Stimulated activated naive B cell treated with anti-CD40 and anti-IgM and Interleukin-4, amounts not matched to agents 10 μg/mL and 1 μg/mL and 100 μg/mL, for 72 hours (primary cell): ENCODE measurements at regions not wholly inside any gene's neighbourhood (a gene's known extent, or its start where the extent isn't known, plus 50 kb on each side); places are given as distances from the start of the nearest gene placed in this dataset.

Experiments
- ATAC-seq, 2 donors: fragments of 150-1000 bp; cut with Tn5 transposase; replicated peaks; 2 replicates each; pipeline ENCODE4 v1.10.0; 2021; ENCODE audit warnings: moderate library complexity in 1 of 2
- DNase-seq: peaks from one replicate; pipeline ENCODE4 v3.0.0; 2021
- H3K27ac Mint-ChIP-seq: one replicate; pipeline ENCODE4 v1.8.0; 2022; ENCODE audit warnings: mild to moderate bottlenecking, mixed read lengths
- H3K27me3 Mint-ChIP-seq, 2 donors: one replicate each; pipeline ENCODE4 v1.8.0; 2022; ENCODE audit warnings: mixed read lengths in 2 of 2
- H3K36me3 Mint-ChIP-seq, 2 donors: one replicate each; pipeline ENCODE4 v1.8.0; 2022; ENCODE audit warnings: mixed read lengths in 2 of 2, mild to moderate bottlenecking in 1 of 2
- H3K4me1 Mint-ChIP-seq, 2 donors: one replicate each; pipeline ENCODE4 v1.8.0; 2022; ENCODE audit warnings: mixed read lengths in 2 of 2, mild to moderate bottlenecking in 1 of 2
- H3K4me3 Mint-ChIP-seq, 2 donors: one replicate each; pipeline ENCODE4 v1.8.0; 2022; ENCODE audit warnings: mild to moderate bottlenecking in 2 of 2, mixed read lengths in 2 of 2, moderate library complexity in 1 of 2
- H3K9me3 Mint-ChIP-seq, 2 donors: one replicate each; pipeline ENCODE4 v1.8.0; 2022; ENCODE audit warnings: mixed read lengths in 2 of 2, mild to moderate bottlenecking in 1 of 2

- Mint-ChIP-seq H3K27me3 (no peaks in the 10 kb centered on the region), H3K4me3 (no peak overlapping the region), H3K27ac (no peak overlapping the region), H3K36me3 (no peaks in the 10 kb centered on the region), H3K4me1 (no peaks in the 10 kb centered on the region), H3K9me3 (no peaks in the 10 kb centered on the region)
- DNase-seq: no peak
- ATAC-seq: no peak
These were observed 637.5 kb downstream of the PLCL1 start for GRCh38 chr2:198441901-198442300.

- DNase-seq (no peak), ATAC-seq (no peak)
These were observed 636.9 kb downstream of the PLCL1 start for GRCh38 chr2:198441246-198441645.

GRCh38 chr2:198440833-198441232 is 636.4 kb downstream of the PLCL1 start:
- H3K4me3 Mint-ChIP-seq: no peak overlapping the region
- no peaks in the 10 kb centered on the region for H3K27me3 Mint-ChIP-seq
- H3K27ac Mint-ChIP-seq: no peak overlapping the region

More at GRCh38 chr2:198441246-198441645, 636.9 kb downstream of the PLCL1 start:
- Mint-ChIP-seq H3K27ac (no peak overlapping the region), H3K27me3 (no peaks in the 10 kb centered on the region), H3K36me3 (no peaks in the 10 kb centered on the region), H3K9me3 (no peaks in the 10 kb centered on the region), H3K4me3 (no peak overlapping the region), H3K4me1 (no peaks in the 10 kb centered on the region)

GRCh38 chr2:198438331-198438730 is 633.9 kb downstream of the PLCL1 start:
- no peaks in the 10 kb centered on the region for H3K27me3 Mint-ChIP-seq
- DNase-seq: no peak
- no peaks in the 10 kb centered on the region for H3K9me3 Mint-ChIP-seq
- ATAC-seq: no peak
- no peak overlapping the region for H3K4me3 Mint-ChIP-seq
- no peaks in the 10 kb centered on the region for H3K36me3 Mint-ChIP-seq
- H3K27ac Mint-ChIP-seq: no peak overlapping the region
- H3K4me1 Mint-ChIP-seq: no peaks in the 10 kb centered on the region

More at GRCh38 chr2:198440833-198441232, 636.4 kb downstream of the PLCL1 start:
- Mint-ChIP-seq H3K36me3 (no peaks in the 10 kb centered on the region), H3K9me3 (no peaks in the 10 kb centered on the region), H3K4me1 (no peaks in the 10 kb centered on the region)
- ATAC-seq (no peak), DNase-seq (no peak)

DNA sequence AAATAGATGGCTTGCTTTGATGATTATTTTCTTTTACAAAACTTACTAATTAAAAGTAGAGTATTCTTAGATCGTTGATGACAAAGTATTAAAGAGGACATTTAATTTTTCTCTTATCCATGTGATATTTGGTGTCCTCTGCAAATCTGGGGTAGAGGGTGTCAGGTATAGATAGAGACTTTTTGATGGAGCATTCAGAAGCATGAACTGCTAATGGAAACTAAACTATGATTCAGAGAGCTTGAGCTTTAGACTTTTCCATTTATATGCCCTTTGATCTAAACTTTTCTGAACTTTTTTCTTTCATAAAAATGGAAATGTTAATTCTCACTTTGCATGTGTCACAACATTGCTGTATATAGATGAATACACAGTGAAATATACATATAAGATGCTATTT is 619.7 kb downstream of the PLCL1 start:
- H3K27me3 Mint-ChIP-seq: no peaks in the 10 kb centered on the region
- H3K36me3 Mint-ChIP-seq: no peaks in the 10 kb centered on the region
- ATAC-seq (no peak), DNase-seq (no peak)
- no peak overlapping the region for H3K4me3 Mint-ChIP-seq
- H3K4me1 Mint-ChIP-seq: no peaks in the 10 kb centered on the region
- H3K9me3 Mint-ChIP-seq: peaks cover 0 to 6% of the 10 kb centered on the region in 2 donors
- H3K27ac Mint-ChIP-seq: no peak overlapping the region

DNA sequence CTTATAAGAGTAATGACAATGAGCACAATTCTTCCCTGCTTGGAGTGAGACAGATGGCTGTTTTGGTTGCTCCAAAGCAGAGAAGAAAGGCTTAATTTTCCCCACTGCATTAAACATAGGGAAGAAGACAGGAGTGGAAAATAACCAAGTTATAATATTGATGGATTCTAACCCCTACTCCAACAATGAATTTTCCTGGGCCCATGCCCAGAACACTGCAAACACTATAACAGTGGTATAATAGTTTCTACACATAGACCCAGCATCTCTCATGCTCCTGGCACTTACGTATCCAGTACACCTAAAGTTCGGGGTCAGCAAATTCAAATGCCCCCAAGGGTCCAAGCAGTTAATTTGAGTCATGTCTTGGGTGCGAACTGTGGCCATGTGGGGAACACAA is 613.4 kb downstream of the PLCL1 start:
- Mint-ChIP-seq H3K4me1 (no peaks in the 10 kb centered on the region), H3K36me3 (no peaks in the 10 kb centered on the region), H3K9me3 (no peaks in the 10 kb centered on the region), H3K27ac (no peak overlapping the region), H3K27me3 (no peaks in the 10 kb centered on the region), H3K4me3 (no peak overlapping the region)
- ATAC-seq (no peak), DNase-seq (no peak)

DNA sequence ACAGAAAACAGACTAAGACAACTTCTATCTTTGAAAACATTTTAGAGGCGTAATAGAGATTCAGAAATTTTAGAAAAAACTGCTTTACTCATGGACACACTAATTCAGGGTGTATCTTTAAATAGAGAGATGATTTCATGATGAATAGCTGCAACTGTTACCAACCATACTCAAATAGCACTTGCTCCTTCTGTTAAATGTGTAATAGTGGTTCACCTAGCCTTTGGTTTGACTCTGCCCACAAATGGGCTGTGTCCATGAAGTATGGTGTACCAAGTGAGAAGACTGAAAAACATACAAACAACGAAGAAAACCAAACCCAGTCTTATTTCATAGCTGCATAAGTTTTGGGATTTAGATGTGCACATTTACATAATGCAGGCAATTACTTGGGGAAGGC is 610.6 kb downstream of the PLCL1 start:
- DNase-seq: no peak
- H3K4me3 Mint-ChIP-seq: no peak overlapping the region
- no peak for ATAC-seq
- no peaks in the 10 kb centered on the region for H3K9me3 Mint-ChIP-seq
- no peak overlapping the region for H3K27ac Mint-ChIP-seq
- H3K27me3 Mint-ChIP-seq: no peaks in the 10 kb centered on the region
- H3K36me3 Mint-ChIP-seq: no peaks in the 10 kb centered on the region
- no peaks in the 10 kb centered on the region for H3K4me1 Mint-ChIP-seq

DNA sequence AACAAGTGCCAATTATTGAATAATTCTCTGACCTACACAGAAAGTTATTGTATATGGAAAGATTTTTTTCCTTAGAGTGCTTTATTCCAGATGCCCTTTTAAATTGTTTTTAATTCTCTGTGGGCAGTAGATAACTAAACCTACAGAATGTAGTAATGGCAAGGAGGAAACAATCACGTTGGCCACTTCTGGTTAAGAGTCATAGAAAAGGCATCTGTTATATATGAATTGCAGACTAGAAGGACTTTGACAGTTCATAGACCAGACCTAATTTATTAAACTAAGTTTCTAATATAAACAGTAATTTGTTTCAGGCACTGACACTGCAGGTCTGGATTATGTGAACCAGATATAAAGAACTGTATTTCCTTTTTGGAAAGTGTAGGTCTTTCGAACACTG is 607.5 kb downstream of the PLCL1 start:
- ATAC-seq (no peak), DNase-seq (no peak)
- Mint-ChIP-seq H3K27ac (no peak overlapping the region), H3K4me3 (no peak overlapping the region), H3K9me3 (no peaks in the 10 kb centered on the region), H3K27me3 (no peaks in the 10 kb centered on the region), H3K36me3 (no peaks in the 10 kb centered on the region), H3K4me1 (no peaks in the 10 kb centered on the region)

- Mint-ChIP-seq H3K9me3 (no peaks in the 10 kb centered on the region), H3K36me3 (no peaks in the 10 kb centered on the region), H3K27me3 (no peaks in the 10 kb centered on the region), H3K27ac (no peak overlapping the region), H3K4me3 (no peak overlapping the region), H3K4me1 (no peaks in the 10 kb centered on the region)
- DNase-seq (no peak), ATAC-seq (no peak)
These were observed 603.8 kb downstream of the PLCL1 start for GRCh38 chr2:198408171-198408570.

- Mint-ChIP-seq H3K27ac (no peak overlapping the region), H3K9me3 (no peaks in the 10 kb centered on the region), H3K4me3 (no peak overlapping the region), H3K4me1 (no peaks in the 10 kb centered on the region), H3K27me3 (no peaks in the 10 kb centered on the region), H3K36me3 (no peaks in the 10 kb centered on the region)
- no peak for DNase-seq
- no peak for ATAC-seq
These were observed 600.9 kb downstream of the PLCL1 start for GRCh38 chr2:198405311-198405710.

DNA sequence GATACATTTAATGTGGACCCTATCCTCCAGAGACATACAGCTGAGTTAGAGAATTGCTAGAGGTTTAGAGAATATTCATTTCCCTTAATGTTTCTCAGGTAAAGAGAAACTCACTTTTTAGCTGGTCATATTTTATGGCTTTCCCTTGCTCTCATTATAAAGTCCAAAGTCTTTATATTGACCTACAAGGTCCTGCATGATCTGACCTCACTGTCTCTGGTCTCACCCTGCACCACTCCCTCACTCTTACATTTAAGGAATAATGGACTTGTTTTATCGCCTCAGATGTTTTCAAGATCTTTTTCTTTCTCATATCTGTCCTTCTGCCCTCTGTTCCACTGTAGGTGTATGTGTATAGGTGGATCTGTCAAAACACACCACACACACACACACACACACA is 597.3 kb downstream of the PLCL1 start:
- H3K9me3 Mint-ChIP-seq: peaks cover 1 to 5% of the 10 kb centered on the region in 2 donors
- H3K27me3 Mint-ChIP-seq: no peaks in the 10 kb centered on the region
- H3K4me3 Mint-ChIP-seq: no peak overlapping the region
- DNase-seq: no peak
- H3K27ac Mint-ChIP-seq: no peak overlapping the region
- H3K36me3 Mint-ChIP-seq: no peaks in the 10 kb centered on the region
- H3K4me1 Mint-ChIP-seq: no peaks in the 10 kb centered on the region
- no peak for ATAC-seq

- no peak overlapping the region for H3K4me3 Mint-ChIP-seq
- no peaks in the 10 kb centered on the region for H3K4me1 Mint-ChIP-seq
- no peaks in the 10 kb centered on the region for H3K27me3 Mint-ChIP-seq
- DNase-seq (no peak), ATAC-seq (no peak)
- H3K27ac Mint-ChIP-seq: no peak overlapping the region
- H3K9me3 Mint-ChIP-seq: peaks cover 1 to 5% of the 10 kb centered on the region in 2 donors
- no peaks in the 10 kb centered on the region for H3K36me3 Mint-ChIP-seq
These were observed 596.6 kb downstream of the PLCL1 start for GRCh38 chr2:198400999-198401398.

DNA sequence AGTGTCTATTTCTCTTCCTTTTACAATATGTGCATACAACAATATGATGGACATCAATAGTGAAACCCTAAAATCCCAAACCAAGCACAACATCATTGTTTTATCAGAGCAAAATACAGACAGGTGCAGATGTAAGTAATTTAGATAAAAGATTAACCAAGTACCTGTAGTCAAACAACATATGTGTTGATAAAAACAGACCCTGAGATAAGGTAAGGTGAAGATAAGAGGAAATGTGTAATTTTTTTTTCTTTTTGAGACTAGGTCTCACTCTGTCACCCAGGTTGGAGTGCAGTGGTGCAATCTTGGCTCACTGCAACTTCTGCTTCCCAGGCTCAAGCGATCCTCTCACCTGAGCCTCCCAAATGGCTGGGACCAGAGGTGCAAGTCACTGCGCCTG is 589.8 kb downstream of the PLCL1 start:
- DNase-seq (no peak), ATAC-seq (no peak)
- Mint-ChIP-seq H3K4me3 (no peak overlapping the region), H3K4me1 (no peaks in the 10 kb centered on the region), H3K27me3 (no peaks in the 10 kb centered on the region), H3K9me3 (peaks cover 1 to 5% of the 10 kb centered on the region in 2 donors), H3K27ac (no peak overlapping the region), H3K36me3 (no peaks in the 10 kb centered on the region)

GRCh38 chr2:198390670-198391069 is 586.3 kb downstream of the PLCL1 start:
- H3K27ac Mint-ChIP-seq: no peak overlapping the region
- no peaks in the 10 kb centered on the region for H3K4me1 Mint-ChIP-seq
- DNase-seq: no peak
- H3K36me3 Mint-ChIP-seq: no peaks in the 10 kb centered on the region
- no peak for ATAC-seq
- no peak overlapping the region for H3K4me3 Mint-ChIP-seq
- H3K27me3 Mint-ChIP-seq: no peaks in the 10 kb centered on the region
- no peaks in the 10 kb centered on the region for H3K9me3 Mint-ChIP-seq

GRCh38 chr2:198387677-198388076 is 583.3 kb downstream of the PLCL1 start:
- no peaks in the 10 kb centered on the region for H3K4me1 Mint-ChIP-seq
- H3K27ac Mint-ChIP-seq: no peak overlapping the region
- no peaks in the 10 kb centered on the region for H3K36me3 Mint-ChIP-seq
- H3K4me3 Mint-ChIP-seq: no peak overlapping the region
- DNase-seq: no peak
- no peaks in the 10 kb centered on the region for H3K27me3 Mint-ChIP-seq
- H3K9me3 Mint-ChIP-seq: no peaks in the 10 kb centered on the region
- no peak for ATAC-seq

- DNase-seq (no peak), ATAC-seq (no peak)
- H3K27me3 Mint-ChIP-seq: peaks cover 0 to 11% of the 10 kb centered on the region in 2 donors
- no peaks in the 10 kb centered on the region for H3K9me3 Mint-ChIP-seq
- no peaks in the 10 kb centered on the region for H3K36me3 Mint-ChIP-seq
- H3K27ac Mint-ChIP-seq: no peak overlapping the region
- H3K4me3 Mint-ChIP-seq: no peak overlapping the region
- no peaks in the 10 kb centered on the region for H3K4me1 Mint-ChIP-seq
These were observed 581.5 kb downstream of the PLCL1 start for GRCh38 chr2:198385856-198386255.
